KMS-11 (cell line): ENCODE measurements at regions not wholly inside any gene's neighbourhood (a gene's known extent, or its start where the extent isn't known, plus 50 kb on each side); places are given as distances from the start of the nearest gene placed in this dataset.

Experiments used
- H2AFZ ChIP-seq: fragments of 200-600 bp; sonication (generic); 2 replicates; pipeline ENCODE4 v1.6.1; 2016; ENCODE audit warnings: antibody characterized with exemption, mixed run types, low read depth
- H3K27ac ChIP-seq: fragments of 200-600 bp; sonication (generic); 2 replicates; pipeline ENCODE4 v1.6.1; 2016; ENCODE audit warnings: mild to moderate bottlenecking, mixed run types
- H3K27me3 ChIP-seq: fragments of 200-600 bp; sonication (generic); 2 replicates; pipeline ENCODE4 v1.6.1; 2017; ENCODE audit warnings: mild to moderate bottlenecking, low read depth, mixed run types, moderate library complexity; ENCODE audit not compliant: insufficient read depth
- H3K36me3 ChIP-seq: fragments of 200-600 bp; sonication (generic); 2 replicates; pipeline ENCODE4 v1.6.1; 2017; ENCODE audit warnings: mild to moderate bottlenecking, mixed run types; ENCODE audit not compliant: insufficient read depth
- H3K4me1 ChIP-seq: fragments of 200-600 bp; sonication (generic); 2 replicates; pipeline ENCODE4 v1.6.1; 2016; ENCODE audit warnings: mild to moderate bottlenecking, low read depth, mixed run types; ENCODE audit not compliant: poor library complexity, severe bottlenecking
- H3K4me2 ChIP-seq: fragments of 200-600 bp; sonication (generic); 2 replicates; pipeline ENCODE4 v1.7.0; 2016; ENCODE audit warnings: mild to moderate bottlenecking, mixed run types
- H3K4me3 ChIP-seq: fragments of 200-600 bp; sonication (generic); IDR thresholded peaks from 2 replicates; pipeline ENCODE4 v1.6.1; 2017; ENCODE audit warnings: low read depth, low read length, mixed read lengths; ENCODE audit not compliant: insufficient read depth
- H3K79me2 ChIP-seq: fragments of 200-600 bp; sonication (generic); 2 replicates; pipeline ENCODE4 v1.6.1; 2016; ENCODE audit warnings: low read depth, mixed run types; ENCODE audit not compliant: insufficient read depth
- H3K9ac ChIP-seq: fragments of 200-600 bp; sonication (generic); 2 replicates; pipeline ENCODE4 v1.6.1; 2016; ENCODE audit warnings: mild to moderate bottlenecking, mixed run types
- H4K20me1 ChIP-seq: fragments of 200-600 bp; sonication (generic); 2 replicates; pipeline ENCODE4 v1.6.1; 2016; ENCODE audit warnings: mild to moderate bottlenecking, mixed run types; ENCODE audit not compliant: insufficient read depth
- CTCF ChIP-seq: fragments of 200-600 bp; sonication (generic); conservative IDR thresholded peaks from 2 replicates; pipeline ENCODE4 v1.6.1; 2017; ENCODE audit warnings: low read depth, mild to moderate bottlenecking, antibody characterized with exemption, low read length, moderate library complexity, mixed read lengths

- Histone ChIP-seq H3K27me3 (no peaks in the 10 kb centered on the region), H3K27ac (no peak overlapping the region), H3K4me1 (no peaks in the 10 kb centered on the region), H3K9ac (no peak overlapping the region), H3K4me2 (no peak overlapping the region), H2AFZ (no peak overlapping the region), H4K20me1 (no peaks in the 10 kb centered on the region), H3K79me2 (no peaks in the 10 kb centered on the region), H3K4me3 (no peak overlapping the region), H3K36me3 (no peaks in the 10 kb centered on the region)
- no peak for TF ChIP-seq CTCF
Observed at GRCh38 chr3:44074181-44074580, 167.5 kb upstream of the TOPAZ1 start.

GRCh38 chr3:44076221-44076829 lies 165.4 kb upstream of the TOPAZ1 start:
- Histone ChIP-seq H4K20me1 (no peaks in the 10 kb centered on the region), H3K36me3 (no peaks in the 10 kb centered on the region), H2AFZ (no peak overlapping the region), H3K27me3 (no peaks in the 10 kb centered on the region), H3K4me1 (no peaks in the 10 kb centered on the region), H3K79me2 (no peaks in the 10 kb centered on the region), H3K4me3 (no peak overlapping the region), H3K27ac (no peak overlapping the region), H3K4me2 (no peak overlapping the region), H3K9ac (no peak overlapping the region)
- no peak for TF ChIP-seq CTCF

GRCh38 chr3:44077267-44077666 lies 164.4 kb upstream of the TOPAZ1 start:
- Histone ChIP-seq H3K79me2 (no peaks in the 10 kb centered on the region), H3K27me3 (no peaks in the 10 kb centered on the region), H3K27ac (no peak overlapping the region), H3K4me2 (no peak overlapping the region), H4K20me1 (no peaks in the 10 kb centered on the region), H2AFZ (no peak overlapping the region), H3K4me1 (no peaks in the 10 kb centered on the region), H3K4me3 (no peak overlapping the region), H3K9ac (no peak overlapping the region), H3K36me3 (no peaks in the 10 kb centered on the region)
- TF ChIP-seq CTCF: no peak

GRCh38 chr3:44078863-44079262 lies 162.8 kb upstream of the TOPAZ1 start:
- no peaks in the 10 kb centered on the region for H3K4me1 ChIP-seq
- H3K36me3 ChIP-seq: no peaks in the 10 kb centered on the region
- no peaks in the 10 kb centered on the region for H4K20me1 ChIP-seq
- H3K27me3 ChIP-seq: no peaks in the 10 kb centered on the region
- H2AFZ ChIP-seq: no peak overlapping the region
- H3K9ac ChIP-seq: no peak overlapping the region
- no peak overlapping the region for H3K4me3 ChIP-seq
- H3K27ac ChIP-seq: no peak overlapping the region
- TF ChIP-seq CTCF: no peak
- H3K4me2 ChIP-seq: no peak overlapping the region
- H3K79me2 ChIP-seq: no peaks in the 10 kb centered on the region
